Lower leg skin (tissue), 3 donors: ENCODE measurements at regions not wholly inside any gene's neighbourhood (a gene's known extent, or its start where the extent isn't known, plus 50 kb on each side); places are given as distances from the start of the nearest gene placed in this dataset.

Source experiments
- CTCF ChIP-seq, 3 donors: fragments of 450-650 bp; IDR thresholded peaks; one replicate each; pipeline ENCODE4 v1.5.1; 2016; ENCODE audit warnings: antibody characterized with exemption in 3 of 3, mild to moderate bottlenecking in 3 of 3, moderate library complexity in 2 of 3
- POLR2A ChIP-seq, 2 donors: fragments of 450-650 bp; IDR thresholded peaks; one replicate each; pipeline ENCODE4 v1.6.1; 2016 to 2017; ENCODE audit warnings: antibody characterized with exemption in 2 of 2, mild to moderate bottlenecking in 1 of 2, moderate library complexity in 1 of 2

- no peak for TF ChIP-seq POLR2A (IDR thresholded peaks at IDR 0.05)
- no peak for TF ChIP-seq CTCF (IDR thresholded peaks at IDR 0.05)
Observed at GRCh38 chr9:20048437-20048836, 259.6 kb upstream of the SLC24A2 start.
